Activated CD8-positive, alpha-beta memory T cell treated with anti-CD3 and anti-CD28 coated beads for 1 hour (primary cell): ENCODE measurements at regions not wholly inside any gene's neighbourhood (a gene's known extent, or its start where the extent isn't known, plus 50 kb on each side); places are given as distances from the start of the nearest gene placed in this dataset.
"Not testable (repeated sequence)": the region's sequence is repeated elsewhere in the genome, so short reads cannot be mapped to it uniquely, and the experiment has no call there.

Experiments
- DNase-seq, 2 donors: peaks; one replicate each; pipeline ENCODE4 v3.0.0-alpha.2; 2020; ENCODE audit warnings: low read depth in 1 of 2; ENCODE audit errors: extremely low read depth in 1 of 2

DNA sequence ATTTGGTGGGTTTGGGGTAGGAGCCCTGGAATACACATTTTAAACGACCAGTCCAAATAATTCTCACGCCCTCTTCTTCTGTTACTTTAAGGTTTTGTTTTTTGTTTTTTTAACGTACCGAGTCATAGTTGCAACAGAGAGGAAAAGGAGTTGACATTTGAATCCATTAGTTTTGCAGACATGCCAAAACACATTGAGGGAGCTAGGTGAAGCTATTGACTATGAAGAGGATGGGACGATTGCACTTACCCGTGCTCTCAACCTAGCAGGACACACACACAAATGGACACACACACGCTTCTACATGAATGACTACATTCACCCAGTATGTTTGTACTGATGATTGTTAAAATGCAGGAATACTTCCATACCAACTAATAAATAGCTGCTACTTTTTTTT, 54.3 kb upstream of the CIT start:
- DNase-seq = no peak

DNA sequence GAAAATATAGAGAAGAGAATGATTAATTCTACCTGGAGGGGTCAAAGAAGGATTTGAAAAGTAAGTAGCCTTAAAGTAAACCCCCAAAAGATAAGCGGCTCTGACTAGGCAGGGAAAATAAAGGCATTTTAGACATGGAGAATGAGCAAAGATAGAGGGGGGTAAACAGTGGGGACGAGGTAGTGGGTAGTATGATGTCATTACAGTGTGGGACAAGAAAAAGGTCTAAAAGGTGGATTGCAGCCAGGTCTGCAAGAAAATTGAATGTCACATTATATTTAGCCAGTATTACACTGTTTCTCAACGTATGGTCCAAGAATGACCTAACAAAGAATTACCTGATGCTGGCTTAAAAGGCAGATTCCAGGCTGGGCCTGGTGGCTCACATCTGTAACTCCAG, 55.8 kb upstream of the CIT start:
- no peak for DNase-seq

DNA sequence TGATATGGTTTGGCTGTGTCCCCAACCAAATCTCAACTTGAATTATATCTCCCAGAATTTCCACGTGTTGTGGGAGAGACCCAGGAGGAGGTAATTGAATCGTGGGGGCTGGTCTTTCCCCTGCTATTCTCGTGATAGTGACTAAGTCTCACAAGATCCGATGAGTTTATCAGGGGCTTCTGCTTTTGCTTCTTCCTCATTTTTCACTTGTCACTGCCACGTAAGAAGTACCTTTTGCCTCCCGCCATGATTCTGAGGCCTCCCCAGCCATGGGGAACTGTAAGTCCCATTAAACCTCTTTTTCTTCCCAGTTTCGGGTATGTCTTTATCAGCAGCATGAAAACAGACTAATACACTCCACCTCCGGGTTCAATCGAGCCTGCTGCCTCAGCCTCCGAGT, 54.3 kb upstream of the BICDL1 start:
- DNase-seq = not testable (repeated sequence)

- DNase-seq = no peak
Measured at GRCh38 chr12:119936705-119937311, 52.2 kb upstream of the BICDL1 start.

- DNase-seq = peak; percentile 48 to 52
Measured at GRCh38 chr12:119938049-119938667, 50.9 kb upstream of the BICDL1 start.
